Thymus (tissue), 11 donors: ENCODE measurements at regions not wholly inside any gene's neighbourhood (a gene's known extent, or its start where the extent isn't known, plus 50 kb on each side); places are given as distances from the start of the nearest gene placed in this dataset.

ENCODE experiments used
- DNase-seq, 9 donors: peaks; one replicate each; pipeline ENCODE4 v3.0.0-alpha.2; 2013; ENCODE audit warnings: low spot score in 9 of 9, low read depth in 6 of 9, missing footprints in 1 of 9
- H3K27ac ChIP-seq, 2 donors: one replicate each; pipeline ENCODE4 v1.5.1; 2013; ENCODE audit warnings: control low read depth in 1 of 2, low read depth in 1 of 2, low read length in 1 of 2, mild to moderate bottlenecking in 1 of 2, moderate library complexity in 1 of 2
- H3K27me3 ChIP-seq, 2 donors: one replicate each; pipeline ENCODE4 v1.5.1; 2013; ENCODE audit warnings: low read length in 1 of 2; ENCODE audit not compliant: control insufficient read depth in 2 of 2, insufficient read depth in 1 of 2
- H3K36me3 ChIP-seq, 2 donors: one replicate each; pipeline ENCODE4 v1.5.1; 2013; ENCODE audit warnings: low read length in 1 of 2, mild to moderate bottlenecking in 1 of 2, moderate library complexity in 1 of 2; ENCODE audit not compliant: control insufficient read depth in 2 of 2, insufficient read depth in 2 of 2
- H3K4me1 ChIP-seq, 2 donors: one replicate each; pipeline ENCODE4 v1.5.1; 2013; ENCODE audit warnings: low read length in 2 of 2; ENCODE audit not compliant: control insufficient read depth in 2 of 2, insufficient read depth in 2 of 2
- H3K4me3 ChIP-seq, 2 donors: one replicate each; pipeline ENCODE4 v1.5.1; 2013; ENCODE audit warnings: low read length in 2 of 2, control low read depth in 1 of 2, mild to moderate bottlenecking in 1 of 2
- H3K9me3 ChIP-seq, 2 donors: one replicate each; pipeline ENCODE4 v1.5.1; 2013; ENCODE audit warnings: low read length in 1 of 2, mild to moderate bottlenecking in 1 of 2; ENCODE audit not compliant: control insufficient read depth in 2 of 2, insufficient read depth in 1 of 2
- WGBS: extraction: QIAGEN DNeasy Blood & Tissue Kit; methylation state at CpG from one replicate; pipeline ENCODE4 v1.1.7; 2013; 5-methylcytosine and 5-hydroxymethylcytosine counted together
- donor health status: healthy.

- Histone ChIP-seq H3K9me3 (no peaks in the 10 kb centered on the region), H3K36me3 (no peaks in the 10 kb centered on the region), H3K4me1 (no peaks in the 10 kb centered on the region), H3K27me3 (no peaks in the 10 kb centered on the region), H3K4me3 (no peak overlapping the region), H3K27ac (no peak overlapping the region)
- DNase-seq, result no peak
- WGBS, result 51% methylated on average over 11 of the region's 11 CpGs
Observed at GRCh38 chr12:19972325-19973288, 395.7 kb upstream of the PDE3A start.

- Histone ChIP-seq H3K9me3 (no peaks in the 10 kb centered on the region), H3K27ac (no peak overlapping the region), H3K36me3 (no peaks in the 10 kb centered on the region), H3K4me3 (no peak overlapping the region), H3K27me3 (no peaks in the 10 kb centered on the region), H3K4me1 (no peaks in the 10 kb centered on the region)
- no peak for DNase-seq
Observed at GRCh38 chr12:19978193-19978592, 390.1 kb upstream of the PDE3A start.

- Histone ChIP-seq H3K4me3 (no peak overlapping the region), H3K27me3 (no peaks in the 10 kb centered on the region), H3K9me3 (no peaks in the 10 kb centered on the region), H3K36me3 (no peaks in the 10 kb centered on the region), H3K4me1 (no peaks in the 10 kb centered on the region), H3K27ac (no peak overlapping the region)
- WGBS, result 86% methylated on average over 3 of the region's 3 CpGs
- no peak for DNase-seq
Observed at GRCh38 chr12:19979584-19979983, 388.8 kb upstream of the PDE3A start.

- H3K27me3 ChIP-seq, result no peaks in the 10 kb centered on the region
- H3K4me3 ChIP-seq, result no peak overlapping the region
- no peak overlapping the region for H3K27ac ChIP-seq
- no peaks in the 10 kb centered on the region for H3K36me3 ChIP-seq
- no peak for DNase-seq
- no peaks in the 10 kb centered on the region for H3K9me3 ChIP-seq
- WGBS, result 96% methylated on average over 2 of the region's 2 CpGs
- no peaks in the 10 kb centered on the region for H3K4me1 ChIP-seq
Observed at GRCh38 chr12:19981944-19982343, 386.4 kb upstream of the PDE3A start.

- H3K27me3 ChIP-seq, result no peaks in the 10 kb centered on the region
- no peaks in the 10 kb centered on the region for H3K36me3 ChIP-seq
- no peaks in the 10 kb centered on the region for H3K4me1 ChIP-seq
- DNase-seq, result no peak
- no peaks in the 10 kb centered on the region for H3K9me3 ChIP-seq
- no peak overlapping the region for H3K27ac ChIP-seq
- 88% methylated on average over 2 of the region's 2 CpGs for WGBS
- no peak overlapping the region for H3K4me3 ChIP-seq
Observed at GRCh38 chr12:19988001-19988400, 380.3 kb upstream of the PDE3A start.

- Histone ChIP-seq H3K9me3 (no peaks in the 10 kb centered on the region), H3K36me3 (no peaks in the 10 kb centered on the region), H3K27me3 (no peaks in the 10 kb centered on the region), H3K4me3 (no peak overlapping the region), H3K27ac (no peak overlapping the region), H3K4me1 (no peaks in the 10 kb centered on the region)
- DNase-seq, result no peak
- WGBS, result 83% methylated on average over 3 of the region's 3 CpGs
Observed at GRCh38 chr12:19988459-19988873, 379.9 kb upstream of the PDE3A start.

- Histone ChIP-seq H3K36me3 (no peaks in the 10 kb centered on the region), H3K9me3 (no peaks in the 10 kb centered on the region), H3K27ac (no peak overlapping the region), H3K4me1 (no peaks in the 10 kb centered on the region), H3K27me3 (no peaks in the 10 kb centered on the region), H3K4me3 (no peak overlapping the region)
- DNase-seq, result no peak
- 97% methylated on average over 1 of the region's 1 CpG for whole genome bisulfite sequencing
Observed at GRCh38 chr12:19988948-19989347, 379.4 kb upstream of the PDE3A start.

- no peak overlapping the region for H3K27ac ChIP-seq
- DNase-seq, result no peak
- H3K27me3 ChIP-seq, result no peaks in the 10 kb centered on the region
- no peaks in the 10 kb centered on the region for H3K36me3 ChIP-seq
- no peaks in the 10 kb centered on the region for H3K4me1 ChIP-seq
- no peaks in the 10 kb centered on the region for H3K9me3 ChIP-seq
- 92% methylated on average over 3 of the region's 3 CpGs for WGBS
- H3K4me3 ChIP-seq, result no peak overlapping the region
Observed at GRCh38 chr12:19991146-19991545, 377.2 kb upstream of the PDE3A start.

GRCh38 chr12:19992311-19992710 is 376.0 kb upstream of the PDE3A start:
- no peak for DNase-seq
- H3K4me3 ChIP-seq, result no peak overlapping the region
- H3K4me1 ChIP-seq, result no peaks in the 10 kb centered on the region
- H3K27ac ChIP-seq, result no peak overlapping the region
- no peaks in the 10 kb centered on the region for H3K36me3 ChIP-seq
- no peaks in the 10 kb centered on the region for H3K9me3 ChIP-seq
- H3K27me3 ChIP-seq, result no peaks in the 10 kb centered on the region
- WGBS, result 84% methylated on average over 2 of the region's 2 CpGs
